Smooth muscle cell (in vitro differentiated cells): ENCODE measurements at regions not wholly inside any gene's neighbourhood (a gene's known extent, or its start where the extent isn't known, plus 50 kb on each side); places are given as distances from the start of the nearest gene placed in this dataset.
"Not testable (repeated sequence)": the region's sequence is repeated elsewhere in the genome, so short reads cannot be mapped to it uniquely, and the experiment has no call there.

Source experiments
- DNase-seq: peaks from one replicate; lab custom pipeline; 2025; ENCODE audit not compliant: unreplicated experiment; lab: John Stamatoyannopoulos, UW
- H2AFZ ChIP-seq: fragments of 200-600 bp; sonication (generic); 2 replicates; pipeline ENCODE4 v1.6.0; 2016; ENCODE audit warnings: antibody characterized with exemption, low read depth, mild to moderate bottlenecking
- H3F3A ChIP-seq: fragments of 200-600 bp; sonication (generic); 2 replicates; pipeline ENCODE4 v1.6.0; 2017; ENCODE audit warnings: antibody characterized with exemption, low read depth
- H3K27ac ChIP-seq: fragments of 200-600 bp; sonication (generic); 2 replicates; pipeline ENCODE4 v1.5.1; 2016; ENCODE audit warnings: low read depth, mild to moderate bottlenecking
- H3K27me3 ChIP-seq: fragments of 200-600 bp; sonication (generic); 2 replicates; pipeline ENCODE4 v1.6.1; 2016; ENCODE audit warnings: low read depth, mild to moderate bottlenecking
- H3K36me3 ChIP-seq: fragments of 200-600 bp; sonication (generic); 2 replicates; pipeline ENCODE4 v1.5.1; 2016; ENCODE audit warnings: low read depth
- H3K4me1 ChIP-seq: fragments of 200-600 bp; sonication (generic); 2 replicates; pipeline ENCODE4 v1.5.1; 2016; ENCODE audit warnings: low read depth
- H3K4me2 ChIP-seq: fragments of 200-600 bp; sonication (generic); 2 replicates; pipeline ENCODE4 v1.6.0; 2016; ENCODE audit warnings: mild to moderate bottlenecking
- H3K4me3 ChIP-seq: fragments of 200-600 bp; sonication (generic); 2 replicates; pipeline ENCODE4 v1.5.1; 2016; ENCODE audit warnings: mild to moderate bottlenecking
- H3K79me2 ChIP-seq: fragments of 200-600 bp; sonication (generic); 2 replicates; pipeline ENCODE4 v1.6.0; 2016; ENCODE audit warnings: low read depth, mild to moderate bottlenecking
- H3K9ac ChIP-seq: fragments of 200-600 bp; sonication (generic); 2 replicates; pipeline ENCODE4 v1.6.0; 2016; ENCODE audit warnings: low read depth
- H3K9me3 ChIP-seq: fragments of 200-600 bp; sonication (generic); replicated peaks from 2 replicates; pipeline ENCODE4 v1.5.1; 2016; ENCODE audit warnings: low read depth
- H4K20me1 ChIP-seq: fragments of 200-600 bp; sonication (generic); 2 replicates; pipeline ENCODE4 v1.6.0; 2016; ENCODE audit warnings: low read depth
- WGBS: methylation state at CpG from one replicate; pipeline ENCODE4 v1.1.7; 2016; ENCODE audit warnings: low lambda C conversion rate; 5-methylcytosine and 5-hydroxymethylcytosine counted together
- TF ChIP-seq, protein P1 (sequence below): fragments of 200-600 bp; sonication (generic); IDR thresholded peaks from 2 replicates; pipeline ENCODE4 v1.5.1; 2017; ENCODE audit warnings: borderline replicate concordance, mild to moderate bottlenecking, antibody characterized with exemption; ENCODE audit not compliant: insufficient read depth, poor library complexity, severe bottlenecking

DNA sequence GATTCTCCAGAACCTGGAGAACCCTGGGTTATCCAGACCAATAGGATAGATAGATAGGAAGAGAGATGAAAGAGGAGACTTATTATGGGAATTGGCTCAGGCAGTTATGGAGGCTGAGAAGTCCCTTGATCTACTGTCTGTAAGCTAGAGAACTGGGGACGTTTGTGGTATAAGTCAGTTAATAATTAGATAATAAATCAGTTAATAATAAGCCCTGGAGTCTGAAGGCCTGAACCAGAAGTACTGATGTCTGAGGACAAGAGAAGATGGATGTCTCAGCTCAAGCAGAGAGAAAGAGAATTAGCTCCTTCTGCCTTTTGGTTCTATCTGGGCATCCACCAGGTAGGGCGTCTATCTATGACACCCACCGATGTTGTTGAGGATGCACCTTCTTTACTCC lies 72.9 kb upstream of the SLC22A23 start:
- TF ChIP-seq, protein P1, sequence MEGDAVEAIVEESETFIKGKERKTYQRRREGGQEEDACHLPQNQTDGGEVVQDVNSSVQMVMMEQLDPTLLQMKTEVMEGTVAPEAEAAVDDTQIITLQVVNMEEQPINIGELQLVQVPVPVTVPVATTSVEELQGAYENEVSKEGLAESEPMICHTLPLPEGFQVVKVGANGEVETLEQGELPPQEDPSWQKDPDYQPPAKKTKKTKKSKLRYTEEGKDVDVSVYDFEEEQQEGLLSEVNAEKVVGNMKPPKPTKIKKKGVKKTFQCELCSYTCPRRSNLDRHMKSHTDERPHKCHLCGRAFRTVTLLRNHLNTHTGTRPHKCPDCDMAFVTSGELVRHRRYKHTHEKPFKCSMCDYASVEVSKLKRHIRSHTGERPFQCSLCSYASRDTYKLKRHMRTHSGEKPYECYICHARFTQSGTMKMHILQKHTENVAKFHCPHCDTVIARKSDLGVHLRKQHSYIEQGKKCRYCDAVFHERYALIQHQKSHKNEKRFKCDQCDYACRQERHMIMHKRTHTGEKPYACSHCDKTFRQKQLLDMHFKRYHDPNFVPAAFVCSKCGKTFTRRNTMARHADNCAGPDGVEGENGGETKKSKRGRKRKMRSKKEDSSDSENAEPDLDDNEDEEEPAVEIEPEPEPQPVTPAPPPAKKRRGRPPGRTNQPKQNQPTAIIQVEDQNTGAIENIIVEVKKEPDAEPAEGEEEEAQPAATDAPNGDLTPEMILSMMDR = no peak
- Histone ChIP-seq H3K4me3 (no peak overlapping the region), H3K4me1 (peaks cover 13% of the 10 kb centered on the region), H3K36me3 (no peaks in the 10 kb centered on the region), H3K9ac (no peak overlapping the region), H3K9me3 (no peaks in the 10 kb centered on the region), H3K27ac (no peak overlapping the region), H3K4me2 (no peak overlapping the region), H2AFZ (no peak overlapping the region), H3F3A (no peaks in the 10 kb centered on the region), H3K27me3 (no peaks in the 10 kb centered on the region), H4K20me1 (no peaks in the 10 kb centered on the region), H3K79me2 (no peaks in the 10 kb centered on the region)
- 87% methylated on average over 3 of the region's 3 CpGs for WGBS
- DNase-seq = no peak

DNA sequence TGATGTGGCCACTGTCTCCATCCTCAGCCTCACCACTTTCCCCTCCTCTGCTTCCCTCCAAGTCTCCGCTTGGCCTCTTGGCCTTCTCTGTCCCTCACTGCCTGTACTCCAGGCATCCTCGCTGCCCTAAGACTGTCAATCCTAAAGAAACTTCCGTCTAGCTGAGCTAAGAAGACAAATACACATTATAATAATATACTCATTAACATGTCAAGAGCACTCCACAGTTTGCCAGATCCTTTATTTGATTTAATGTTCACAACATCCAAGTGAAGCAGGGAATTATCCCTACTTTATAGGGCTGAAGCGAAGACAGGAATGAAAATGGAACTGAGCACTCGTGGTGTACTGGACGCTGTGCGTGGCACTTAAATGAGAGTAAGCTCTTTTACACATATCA lies 72.4 kb upstream of the SLC22A23 start:
- Histone ChIP-seq H3K9me3 (no peaks in the 10 kb centered on the region), H3K79me2 (no peaks in the 10 kb centered on the region), H4K20me1 (no peaks in the 10 kb centered on the region), H3K27me3 (no peaks in the 10 kb centered on the region), H3K4me2 (no peak overlapping the region), H3K4me1 (peaks cover 15% of the 10 kb centered on the region), H3F3A (no peaks in the 10 kb centered on the region), H2AFZ (no peak overlapping the region), H3K36me3 (no peaks in the 10 kb centered on the region), H3K9ac (no peak overlapping the region), H3K27ac (no peak overlapping the region), H3K4me3 (no peak overlapping the region)
- DNase-seq = no peak
- TF ChIP-seq, protein P1 = no peak
- WGBS = 94% methylated on average over 7 of the region's 7 CpGs

- H3K4me1 ChIP-seq = peaks cover 25% of the 10 kb centered on the region
- not testable (repeated sequence) for H3K9ac ChIP-seq, H3K27me3 ChIP-seq, H3K36me3 ChIP-seq, H3F3A ChIP-seq, H4K20me1 ChIP-seq, H3K4me3 ChIP-seq, H2AFZ ChIP-seq, H3K27ac ChIP-seq, H3K79me2 ChIP-seq, H3K9me3 ChIP-seq, H3K4me2 ChIP-seq, DNase-seq
- WGBS = 96% methylated on average over 7 of the region's 7 CpGs
These were observed 71.3 kb upstream of the SLC22A23 start for GRCh38 chr6:3528081-3528671.

DNA sequence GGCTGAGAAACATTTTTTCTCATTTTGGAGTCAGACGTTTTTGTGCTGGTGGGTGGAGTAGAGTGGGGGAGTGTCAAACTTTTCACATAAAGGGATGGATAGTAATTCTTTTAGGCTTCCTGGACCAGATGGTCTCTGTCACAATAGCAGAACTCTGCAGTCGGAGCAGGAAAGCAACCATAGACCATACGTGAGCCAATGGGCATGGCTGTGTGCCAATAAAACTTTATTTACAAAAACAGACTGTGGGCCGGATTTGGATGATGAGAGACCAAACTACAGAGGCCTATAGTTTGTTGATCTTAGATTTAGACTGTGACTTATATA lies 70.8 kb upstream of the SLC22A23 start:
- no peaks in the 10 kb centered on the region for H4K20me1 ChIP-seq
- no peak overlapping the region for H3K27ac ChIP-seq
- no peaks in the 10 kb centered on the region for H3K79me2 ChIP-seq
- no peaks in the 10 kb centered on the region for H3K9me3 ChIP-seq
- H3K36me3 ChIP-seq = no peaks in the 10 kb centered on the region
- H3K27me3 ChIP-seq = no peaks in the 10 kb centered on the region
- no peak for DNase-seq
- no peak overlapping the region for H3K4me3 ChIP-seq
- H2AFZ ChIP-seq = no peak overlapping the region
- peaks cover 27% of the 10 kb centered on the region for H3K4me1 ChIP-seq
- TF ChIP-seq, protein P1 = no peak
- H3K4me2 ChIP-seq = no peak overlapping the region
- 64% methylated on average over 4 of the region's 4 CpGs for WGBS
- no peaks in the 10 kb centered on the region for H3F3A ChIP-seq
- no peak overlapping the region for H3K9ac ChIP-seq
